ENCODE measurements at regions not wholly inside any gene's neighbourhood (a gene's known extent, or its start where the extent isn't known, plus 50 kb on each side); places are given as distances from the start of the nearest gene placed in this dataset.

DNA sequence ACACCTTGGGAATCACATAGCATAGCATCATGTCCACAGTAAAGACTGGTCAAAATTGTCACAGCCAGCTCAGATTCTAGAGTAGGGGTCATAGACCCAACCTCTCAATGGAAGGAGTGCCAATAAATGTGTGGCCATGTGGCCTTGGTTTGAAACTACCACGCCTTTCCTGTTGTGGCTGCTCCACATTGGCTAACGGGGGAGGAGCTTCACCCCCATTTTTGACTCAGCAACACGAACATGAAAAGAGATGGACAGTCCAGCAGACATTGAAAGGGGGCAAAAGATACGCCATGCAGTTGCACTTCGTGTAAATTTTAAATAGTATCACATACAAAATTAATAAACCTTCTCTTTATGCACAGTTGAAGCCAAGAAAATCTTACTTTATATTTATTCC is 78.4 kb upstream of the HIVEP3 start:
- TF ChIP-seq POLR2A (IDR thresholded peaks at IDR 0.05; ENCODE audit: low read depth), result no peak
- no peak for TF ChIP-seq POLR2AphosphoS5 (IDR thresholded peaks at IDR 0.05)
- TF ChIP-seq EP300 (IDR thresholded peaks at IDR 0.05), result no peak

Measured in esophagus muscularis mucosa (tissue), 3 donors.